ENCODE measurements at regions not wholly inside any gene's neighbourhood (a gene's known extent, or its start where the extent isn't known, plus 50 kb on each side); places are given as distances from the start of the nearest gene placed in this dataset.
A peak's percentile ranks its signal among the peaks of the same experiment; 100 is the strongest.

- DNase-seq (ENCODE audit: low spot score), result no peak
- no peak for TF ChIP-seq CTCF (IDR thresholded peaks at IDR 0.05; ENCODE audit: extremely low read depth, missing control alignments)
Observed at GRCh38 chr2:153109793-153110192, 368.8 kb downstream of the RPRM start.

- TF ChIP-seq CTCF (IDR thresholded peaks at IDR 0.05; ENCODE audit: extremely low read depth, missing control alignments), result no peak
- DNase-seq (ENCODE audit: low spot score), result peak; percentile 9
Observed at GRCh38 chr2:153106802-153107477, 371.6 kb downstream of the RPRM start.

- no peak for TF ChIP-seq CTCF (IDR thresholded peaks at IDR 0.05; ENCODE audit: extremely low read depth, missing control alignments)
- DNase-seq (ENCODE audit: low spot score), result no peak
Observed at GRCh38 chr2:153105829-153106578, 372.6 kb downstream of the RPRM start.

- TF ChIP-seq CTCF (IDR thresholded peaks at IDR 0.05; ENCODE audit: extremely low read depth, missing control alignments), result no peak
- DNase-seq (ENCODE audit: low spot score), result no peak
Observed at GRCh38 chr2:153101187-153101586, 377.4 kb downstream of the RPRM start.

GRCh38 chr2:153100151-153100550 is 378.4 kb downstream of the RPRM start:
- TF ChIP-seq CTCF (IDR thresholded peaks at IDR 0.05; ENCODE audit: extremely low read depth, missing control alignments), result no peak

GRCh38 chr2:153098073-153098472 is 379.7 kb downstream of the ARL6IP6 start:
- DNase-seq (ENCODE audit: low spot score), result no peak
- TF ChIP-seq CTCF (IDR thresholded peaks at IDR 0.05; ENCODE audit: extremely low read depth, missing control alignments), result no peak

More at GRCh38 chr2:153100151-153100550, 378.4 kb downstream of the RPRM start:
- no peak for DNase-seq (ENCODE audit: low spot score)

- no peak for DNase-seq (ENCODE audit: low spot score)
- TF ChIP-seq CTCF (IDR thresholded peaks at IDR 0.05; ENCODE audit: extremely low read depth, missing control alignments), result no peak
Observed at GRCh38 chr2:153096272-153096671, 377.9 kb downstream of the ARL6IP6 start.
